Suprapubic skin (tissue), 4 donors: ENCODE measurements at regions not wholly inside any gene's neighbourhood (a gene's known extent, or its start where the extent isn't known, plus 50 kb on each side); places are given as distances from the start of the nearest gene placed in this dataset.

Experiments used
- EP300 ChIP-seq: sonication (generic); formaldehyde crosslinking; IDR thresholded peaks from one replicate; pipeline ENCODE4 v1.6.1; 2017; ENCODE audit warnings: antibody characterized with exemption
- POLR2A ChIP-seq, 2 donors: fragments of 450-650 bp; IDR thresholded peaks; one replicate each; pipeline ENCODE4 v1.6.1; 2017; ENCODE audit warnings: antibody characterized with exemption in 2 of 2, mild to moderate bottlenecking in 2 of 2, moderate library complexity in 2 of 2
- POLR2AphosphoS5 ChIP-seq, 3 donors: sonication (generic); formaldehyde crosslinking; IDR thresholded peaks; one replicate each; pipeline ENCODE4 v1.6.1; 2017; ENCODE audit warnings: antibody characterized with exemption in 3 of 3
- TF ChIP-seq, protein P1 (sequence below), 2 donors: fragments of 200-600 bp in 1 of 2; fragments of 450-650 bp in 1 of 2; sonication (generic) in 1 of 2; IDR thresholded peaks; one replicate each; pipeline ENCODE4 v1.5.1; 2016 to 2019; ENCODE audit warnings: antibody characterized with exemption in 2 of 2, mild to moderate bottlenecking in 1 of 2, moderate library complexity in 1 of 2

GRCh38 chr3:118557513-118557912 lies 477.1 kb downstream of the IGSF11 start:
- TF ChIP-seq EP300 (no peak), POLR2A (IDR thresholded peaks at IDR 0.05) (no peak), POLR2AphosphoS5 (IDR thresholded peaks at IDR 0.05) (no peak)
- TF ChIP-seq, protein P1, sequence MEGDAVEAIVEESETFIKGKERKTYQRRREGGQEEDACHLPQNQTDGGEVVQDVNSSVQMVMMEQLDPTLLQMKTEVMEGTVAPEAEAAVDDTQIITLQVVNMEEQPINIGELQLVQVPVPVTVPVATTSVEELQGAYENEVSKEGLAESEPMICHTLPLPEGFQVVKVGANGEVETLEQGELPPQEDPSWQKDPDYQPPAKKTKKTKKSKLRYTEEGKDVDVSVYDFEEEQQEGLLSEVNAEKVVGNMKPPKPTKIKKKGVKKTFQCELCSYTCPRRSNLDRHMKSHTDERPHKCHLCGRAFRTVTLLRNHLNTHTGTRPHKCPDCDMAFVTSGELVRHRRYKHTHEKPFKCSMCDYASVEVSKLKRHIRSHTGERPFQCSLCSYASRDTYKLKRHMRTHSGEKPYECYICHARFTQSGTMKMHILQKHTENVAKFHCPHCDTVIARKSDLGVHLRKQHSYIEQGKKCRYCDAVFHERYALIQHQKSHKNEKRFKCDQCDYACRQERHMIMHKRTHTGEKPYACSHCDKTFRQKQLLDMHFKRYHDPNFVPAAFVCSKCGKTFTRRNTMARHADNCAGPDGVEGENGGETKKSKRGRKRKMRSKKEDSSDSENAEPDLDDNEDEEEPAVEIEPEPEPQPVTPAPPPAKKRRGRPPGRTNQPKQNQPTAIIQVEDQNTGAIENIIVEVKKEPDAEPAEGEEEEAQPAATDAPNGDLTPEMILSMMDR (IDR thresholded peaks at IDR 0.05) = no peak
